Mammary epithelial cell (primary cell): ENCODE measurements at regions not wholly inside any gene's neighbourhood (a gene's known extent, or its start where the extent isn't known, plus 50 kb on each side); places are given as distances from the start of the nearest gene placed in this dataset.

Experiments used
- EZH2 ChIP-seq: IDR thresholded peaks from 2 replicates; pipeline ENCODE4 v1.6.1; 2012; ENCODE audit warnings: low read length, inconsistent platforms, borderline replicate concordance
- TF ChIP-seq, protein P1 (sequence below), 2 donors: IDR thresholded peaks in 1 of 2; conservative IDR thresholded peaks in 1 of 2; 2 replicates each; pipeline ENCODE4 v1.5.1; 2011 to 2012; ENCODE audit warnings: inconsistent platforms in 2 of 2, low read length in 2 of 2, mild to moderate bottlenecking in 2 of 2, control low read depth in 1 of 2, low read depth in 1 of 2; ENCODE audit not compliant: insufficient read depth in 1 of 2; ENCODE audit errors: extremely low read depth in 1 of 2

DNA sequence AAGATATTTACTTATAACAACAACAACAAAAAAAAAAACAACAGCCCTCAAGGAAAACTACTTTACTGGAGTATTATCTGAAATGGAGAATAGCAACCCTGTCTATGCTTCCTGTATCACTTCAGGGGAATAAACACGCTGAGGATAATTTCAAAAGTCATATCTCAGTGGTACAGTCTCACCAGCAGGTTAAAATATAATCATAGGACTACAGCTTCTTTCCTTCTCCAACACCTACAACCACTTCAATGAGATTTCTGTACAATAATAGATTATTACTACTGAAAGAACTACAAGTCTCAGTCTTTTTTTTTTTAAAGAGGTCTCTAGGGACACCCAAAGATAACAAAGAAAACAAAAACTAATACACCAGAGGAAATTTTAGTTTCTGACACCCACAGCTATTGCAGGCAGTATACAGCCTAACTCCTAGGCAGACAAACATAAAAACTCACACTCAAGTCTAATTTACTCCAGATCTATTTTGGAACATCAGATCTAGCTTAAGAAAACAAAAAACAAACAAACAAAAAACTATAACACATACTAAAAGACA is 268.2 kb downstream of the BCHE start:
- TF ChIP-seq, protein P1, sequence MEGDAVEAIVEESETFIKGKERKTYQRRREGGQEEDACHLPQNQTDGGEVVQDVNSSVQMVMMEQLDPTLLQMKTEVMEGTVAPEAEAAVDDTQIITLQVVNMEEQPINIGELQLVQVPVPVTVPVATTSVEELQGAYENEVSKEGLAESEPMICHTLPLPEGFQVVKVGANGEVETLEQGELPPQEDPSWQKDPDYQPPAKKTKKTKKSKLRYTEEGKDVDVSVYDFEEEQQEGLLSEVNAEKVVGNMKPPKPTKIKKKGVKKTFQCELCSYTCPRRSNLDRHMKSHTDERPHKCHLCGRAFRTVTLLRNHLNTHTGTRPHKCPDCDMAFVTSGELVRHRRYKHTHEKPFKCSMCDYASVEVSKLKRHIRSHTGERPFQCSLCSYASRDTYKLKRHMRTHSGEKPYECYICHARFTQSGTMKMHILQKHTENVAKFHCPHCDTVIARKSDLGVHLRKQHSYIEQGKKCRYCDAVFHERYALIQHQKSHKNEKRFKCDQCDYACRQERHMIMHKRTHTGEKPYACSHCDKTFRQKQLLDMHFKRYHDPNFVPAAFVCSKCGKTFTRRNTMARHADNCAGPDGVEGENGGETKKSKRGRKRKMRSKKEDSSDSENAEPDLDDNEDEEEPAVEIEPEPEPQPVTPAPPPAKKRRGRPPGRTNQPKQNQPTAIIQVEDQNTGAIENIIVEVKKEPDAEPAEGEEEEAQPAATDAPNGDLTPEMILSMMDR (conservative IDR thresholded peaks at IDR 0.05 in 1 of 2, IDR thresholded peaks at IDR 0.05 in 1 of 2; ENCODE audit: extremely low read depth in 1 of 2, insufficient read depth in 1 of 2, low read depth in 1 of 2, low read length in 2 of 2): no peak
- TF ChIP-seq EZH2: no peak
